GM23338 (cell line): ENCODE measurements at regions not wholly inside any gene's neighbourhood (a gene's known extent, or its start where the extent isn't known, plus 50 kb on each side); places are given as distances from the start of the nearest gene placed in this dataset.
A peak's percentile ranks its signal among the peaks of the same experiment; 100 is the strongest.

Experiments used
- ATAC-seq: fragments of 200-7000 bp; cut with Tn5 transposase; 3 replicates; pipeline ENCODE4 v1.9.1; 2020
- DNase-seq: peaks from one replicate; pipeline ENCODE4 v3.0.0-alpha.2; 2015; ENCODE audit warnings: low spot score
- H2AFZ ChIP-seq: fragments of 200-600 bp; sonication (generic); 2 replicates; pipeline ENCODE4 v1.8.0; 2016; ENCODE audit warnings: antibody characterized with exemption, mild to moderate bottlenecking, moderate library complexity
- H3F3A ChIP-seq: fragments of 200-600 bp; sonication (generic); replicated peaks from 2 replicates; pipeline ENCODE4 v1.8.0; 2017; ENCODE audit warnings: antibody characterized with exemption, mixed run types, low read depth
- H3K27ac ChIP-seq: fragments of 200-600 bp; sonication (generic); 2 replicates; pipeline ENCODE4 v1.6.1; 2016; ENCODE audit warnings: low read depth
- H3K27me3 ChIP-seq: fragments of 200-600 bp; sonication (generic); 2 replicates; pipeline ENCODE4 v1.8.0; 2016; ENCODE audit warnings: mild to moderate bottlenecking, mixed run types, moderate library complexity; ENCODE audit not compliant: insufficient read depth
- H3K36me3 ChIP-seq: fragments of 200-600 bp; sonication (generic); 2 replicates; pipeline ENCODE4 v1.8.0; 2016; ENCODE audit warnings: mild to moderate bottlenecking; ENCODE audit not compliant: insufficient read depth
- H3K4me1 ChIP-seq: fragments of 200-600 bp; sonication (generic); 2 replicates; pipeline ENCODE4 v1.8.0; 2016; ENCODE audit warnings: mild to moderate bottlenecking, moderate library complexity; ENCODE audit not compliant: insufficient read depth
- H3K4me2 ChIP-seq: fragments of 200-600 bp; sonication (generic); 2 replicates; pipeline ENCODE4 v1.7.1; 2017; ENCODE audit warnings: mixed run types
- H3K4me3 ChIP-seq: fragments of 200-600 bp; sonication (generic); 2 replicates; pipeline ENCODE4 v1.6.1; 2016; ENCODE audit warnings: mixed run types
- H3K79me2 ChIP-seq: fragments of 200-600 bp; sonication (generic); replicated peaks from 2 replicates; pipeline ENCODE4 v1.8.0; 2017; ENCODE audit warnings: mild to moderate bottlenecking; ENCODE audit not compliant: insufficient read depth
- H3K9me2 ChIP-seq: fragments of 200-600 bp; sonication (generic); 2 replicates; pipeline ENCODE4 v1.8.0; 2017; ENCODE audit not compliant: insufficient read depth
- H4K20me1 ChIP-seq: fragments of 200-600 bp; sonication (generic); replicated peaks from 2 replicates; pipeline ENCODE4 v1.8.0; 2017; ENCODE audit warnings: mild to moderate bottlenecking; ENCODE audit not compliant: insufficient read depth
- H3K27ac Mint-ChIP-seq: 2 replicates; pipeline ENCODE4 v1.8.0; 2020; ENCODE audit warnings: inconsistent platforms, mild to moderate bottlenecking, moderate library complexity, mixed read lengths
- H3K27me3 Mint-ChIP-seq: 3 replicates; pipeline ENCODE4 v1.8.0; 2022; ENCODE audit warnings: low read depth, mild to moderate bottlenecking, moderate library complexity, mixed read lengths, inconsistent platforms; ENCODE audit not compliant: insufficient read depth, poor library complexity
- H3K36me3 Mint-ChIP-seq: 3 replicates; pipeline ENCODE4 v1.8.0; 2021; ENCODE audit warnings: low read depth, mild to moderate bottlenecking, inconsistent platforms, moderate library complexity, mixed read lengths
- H3K4me1 Mint-ChIP-seq: 3 replicates; pipeline ENCODE4 v1.8.0; 2020; ENCODE audit warnings: mild to moderate bottlenecking, inconsistent platforms, mixed read lengths
- H3K4me3 Mint-ChIP-seq: 3 replicates; pipeline ENCODE4 v1.8.0; 2021; ENCODE audit warnings: moderate library complexity, mild to moderate bottlenecking, inconsistent platforms, mixed read lengths
- H3K9me3 Mint-ChIP-seq: 3 replicates; pipeline ENCODE4 v1.8.0; 2020; ENCODE audit warnings: moderate library complexity, mild to moderate bottlenecking, inconsistent platforms, mixed read lengths
- CTCF ChIP-seq, 2 experiments: fragments of 200-600 bp in 1 of 2; sonication (generic) in 1 of 2; conservative IDR thresholded peaks; 2 replicates each; pipeline versions ENCODE4 v1.5.1 to v1.6.1; 2016 to 2017; ENCODE audit warnings: antibody characterized with exemption in 2 of 2, low read depth in 2 of 2, mild to moderate bottlenecking in 2 of 2, moderate library complexity in 1 of 2
- ETS1 ChIP-seq: IDR thresholded peaks from 2 replicates; pipeline ENCODE4 v1.6.1; 2016; ENCODE audit warnings: antibody characterized with exemption
- EZH2phosphoT487 ChIP-seq: fragments of 200-600 bp; sonication (generic); IDR thresholded peaks from one replicate; pipeline ENCODE4 v1.8.1; 2018; ENCODE audit warnings: antibody characterized with exemption; ENCODE audit not compliant: unreplicated experiment
- JUNB ChIP-seq: IDR thresholded peaks from one replicate; pipeline ENCODE4 v1.6.1; 2016; ENCODE audit warnings: antibody characterized with exemption; ENCODE audit not compliant: unreplicated experiment
- NANOG ChIP-seq: IDR thresholded peaks from 2 replicates; pipeline ENCODE4 v1.6.1; 2016; ENCODE audit warnings: antibody characterized with exemption, borderline replicate concordance
- POLR2AphosphoS5 ChIP-seq: IDR thresholded peaks from 2 replicates; pipeline ENCODE4 v1.6.1; 2016; ENCODE audit warnings: antibody characterized with exemption, low read depth
- STAT1 ChIP-seq: IDR thresholded peaks from one replicate; pipeline ENCODE4 v1.6.1; 2016; ENCODE audit warnings: antibody characterized with exemption; ENCODE audit not compliant: unreplicated experiment
- ZNF114 ChIP-seq: fragments of 250-450 bp; sonication (Bioruptor Pico); IDR thresholded peaks from 2 replicates; pipeline ENCODE4 v1.5.0; 2020; ENCODE audit warnings: mild to moderate bottlenecking, moderate library complexity
- ZNF331 ChIP-seq: fragments of 250-450 bp; sonication (Bioruptor Pico); IDR thresholded peaks from 2 replicates; pipeline ENCODE4 v1.5.0; 2020; ENCODE audit warnings: low read depth, mild to moderate bottlenecking, moderate library complexity

- H4K20me1 ChIP-seq, result no peaks in the 10 kb centered on the region
- Mint-ChIP-seq H3K27ac (peak overlapping the region; percentile 42; the same call in 1 of the 2 replicates), H3K4me3 (no peak overlapping the region), H3K9me3 (no peaks in the 10 kb centered on the region; the same call in 2 of the 3 replicates), H3K36me3 (no peaks in the 10 kb centered on the region), H3K4me1 (peaks cover 12% of the 10 kb centered on the region), H3K27me3 (no peaks in the 10 kb centered on the region)
- H3K4me2 ChIP-seq, result peak overlapping the region; percentile 46; the same call in 1 of the 2 replicates
- no peak for ATAC-seq
- no peak for DNase-seq
- H3K4me3 ChIP-seq, result no peak overlapping the region
- no peak for TF ChIP-seq ETS1
- no peak overlapping the region for H3K27ac ChIP-seq
- no peaks in the 10 kb centered on the region for H3K27me3 ChIP-seq
- H3K9me2 ChIP-seq, result peaks cover 9% of the 10 kb centered on the region; the same call in 1 of the 2 replicates
- no peaks in the 10 kb centered on the region for H3K79me2 ChIP-seq
- H3K36me3 ChIP-seq, result no peaks in the 10 kb centered on the region
- H3F3A ChIP-seq, result no peaks in the 10 kb centered on the region
- peaks cover 10% of the 10 kb centered on the region for H3K4me1 ChIP-seq
- peak overlapping the region; percentile 61; the same call in 1 of the 2 replicates for H2AFZ ChIP-seq
Observed at GRCh38 chr1:168942165-168942564, 164.3 kb upstream of the ATP1B1 start.

GRCh38 chr1:168945870-168946269 lies 160.6 kb upstream of the ATP1B1 start:
- Histone ChIP-seq H2AFZ (no peak overlapping the region), H3K36me3 (no peaks in the 10 kb centered on the region), H3K4me3 (no peak overlapping the region), H3K4me1 (peaks cover 10% of the 10 kb centered on the region), H3K9me2 (peaks cover 4% of the 10 kb centered on the region; the same call in 1 of the 2 replicates), H3K79me2 (no peaks in the 10 kb centered on the region), H3K27ac (no peak overlapping the region), H3K27me3 (no peaks in the 10 kb centered on the region), H3F3A (no peaks in the 10 kb centered on the region), H3K4me2 (no peak overlapping the region), H4K20me1 (no peaks in the 10 kb centered on the region)
- no peak for ATAC-seq
- no peak for DNase-seq
- no peaks in the 10 kb centered on the region for H3K36me3 Mint-ChIP-seq
- H3K4me1 Mint-ChIP-seq, result peaks cover 9% of the 10 kb centered on the region
- no peak for TF ChIP-seq EZH2phosphoT487
- TF ChIP-seq ZNF114, result no peak
- TF ChIP-seq STAT1, result no peak
- H3K4me3 Mint-ChIP-seq, result no peak overlapping the region
- H3K27ac Mint-ChIP-seq, result no peak overlapping the region
- no peaks in the 10 kb centered on the region for H3K27me3 Mint-ChIP-seq
- no peaks in the 10 kb centered on the region; the same call in 2 of the 3 replicates for H3K9me3 Mint-ChIP-seq

GRCh38 chr1:168947041-168947440 lies 159.4 kb upstream of the ATP1B1 start:
- ATAC-seq, result no peak
- Histone ChIP-seq H2AFZ (no peak overlapping the region), H3K4me1 (no peaks in the 10 kb centered on the region), H3K79me2 (no peaks in the 10 kb centered on the region), H3K27ac (no peak overlapping the region), H3F3A (no peaks in the 10 kb centered on the region), H3K36me3 (no peaks in the 10 kb centered on the region), H3K27me3 (no peaks in the 10 kb centered on the region), H3K9me2 (no peaks in the 10 kb centered on the region), H3K4me3 (no peak overlapping the region), H3K4me2 (no peak overlapping the region), H4K20me1 (no peaks in the 10 kb centered on the region)
- Mint-ChIP-seq H3K36me3 (no peaks in the 10 kb centered on the region), H3K27me3 (no peaks in the 10 kb centered on the region), H3K9me3 (no peaks in the 10 kb centered on the region), H3K4me3 (no peak overlapping the region), H3K27ac (no peak overlapping the region), H3K4me1 (peaks cover 2% of the 10 kb centered on the region; the same call in 2 of the 3 replicates)
- no peak for DNase-seq
- no peak for TF ChIP-seq CTCF (conservative IDR thresholded peaks at IDR 0.05; ENCODE audit: low read depth in 2 of 2)
- TF ChIP-seq NANOG, result no peak
- TF ChIP-seq JUNB, result no peak
- TF ChIP-seq ZNF331, result no peak
- no peak for TF ChIP-seq POLR2AphosphoS5
